GM19463 (cell line): ENCODE measurements at regions not wholly inside any gene's neighbourhood (a gene's known extent, or its start where the extent isn't known, plus 50 kb on each side); places are given as distances from the start of the nearest gene placed in this dataset.
"Not testable (repeated sequence)": the region's sequence is repeated elsewhere in the genome, so short reads cannot be mapped to it uniquely, and the experiment has no call there.

Experiments used
- ATAC-seq: cut with Tn5 transposase; IDR thresholded peaks from one replicate; pipeline ENCODE4 v1.9.1; 2021; ENCODE audit warnings: mild to moderate bottlenecking, moderate library complexity; ENCODE audit not compliant: unreplicated experiment

DNA sequence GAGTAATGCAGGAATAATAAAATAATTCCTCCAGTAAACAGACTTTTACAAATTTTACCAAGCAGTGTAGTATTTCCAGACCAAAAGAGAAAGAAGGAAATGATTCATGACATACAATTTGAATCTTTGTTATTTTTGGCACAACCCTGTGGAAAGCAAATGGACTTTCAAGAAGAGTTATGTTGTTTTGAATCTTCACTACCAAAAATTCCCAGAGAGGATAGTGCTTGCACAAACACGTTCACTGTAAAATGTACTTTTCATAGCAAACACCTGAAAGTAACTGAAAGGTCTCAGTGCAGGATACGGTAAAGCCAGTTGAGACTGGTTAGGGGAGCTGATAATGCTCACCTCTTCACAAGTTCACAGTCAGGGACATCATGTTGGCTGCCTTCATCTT lies 107.1 kb downstream of the USP22 start:
- ATAC-seq = no peak

DNA sequence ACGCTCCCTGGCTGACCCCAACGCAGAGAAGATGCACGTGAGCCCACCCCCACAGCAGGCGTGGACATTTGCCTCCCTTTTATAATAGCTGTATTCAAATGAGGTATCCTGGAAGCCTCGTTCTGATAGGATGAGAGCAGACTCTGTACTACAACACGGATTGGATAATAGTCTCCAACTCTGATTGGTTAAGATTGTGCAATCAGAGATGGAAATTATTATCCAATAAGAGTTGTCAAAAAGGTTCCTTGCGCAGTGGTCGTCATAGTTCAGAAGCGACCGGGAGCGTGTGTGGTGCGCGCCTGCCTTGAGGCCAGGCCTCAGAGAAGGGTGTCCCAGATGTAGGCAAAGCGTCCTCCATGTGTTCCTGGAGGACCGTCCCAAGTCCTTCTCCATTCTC lies 104.6 kb downstream of the USP22 start:
- no peak for ATAC-seq

DNA sequence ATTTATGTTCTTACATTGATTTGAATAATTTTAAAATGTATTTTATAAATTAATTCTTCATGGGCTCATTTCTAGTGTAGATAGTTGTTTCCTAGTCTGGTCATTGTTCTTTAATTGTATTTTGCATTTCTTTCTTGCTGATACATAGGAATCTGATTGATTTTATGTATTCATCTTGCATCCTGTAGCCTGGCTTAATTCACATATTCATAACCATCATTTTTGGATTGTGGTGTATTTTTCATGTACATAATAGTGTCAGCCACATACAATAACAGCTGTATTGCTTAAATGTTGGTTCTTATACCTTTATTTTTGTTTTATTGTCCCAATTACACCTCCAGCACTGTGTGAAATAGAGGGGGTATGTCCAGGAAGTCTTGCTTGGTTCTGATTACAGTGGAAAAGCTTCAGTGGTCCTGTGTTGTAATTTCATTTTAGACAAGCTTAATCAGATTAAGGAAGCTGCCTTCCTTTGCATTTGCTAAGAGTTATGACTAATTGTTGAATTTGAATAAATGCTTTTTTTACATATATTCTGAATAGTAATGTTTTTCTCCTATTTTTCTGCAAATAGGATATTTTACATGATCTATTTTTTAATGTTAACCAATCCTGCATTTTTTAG lies 103.7 kb downstream of the USP22 start:
- ATAC-seq = no peak

DNA sequence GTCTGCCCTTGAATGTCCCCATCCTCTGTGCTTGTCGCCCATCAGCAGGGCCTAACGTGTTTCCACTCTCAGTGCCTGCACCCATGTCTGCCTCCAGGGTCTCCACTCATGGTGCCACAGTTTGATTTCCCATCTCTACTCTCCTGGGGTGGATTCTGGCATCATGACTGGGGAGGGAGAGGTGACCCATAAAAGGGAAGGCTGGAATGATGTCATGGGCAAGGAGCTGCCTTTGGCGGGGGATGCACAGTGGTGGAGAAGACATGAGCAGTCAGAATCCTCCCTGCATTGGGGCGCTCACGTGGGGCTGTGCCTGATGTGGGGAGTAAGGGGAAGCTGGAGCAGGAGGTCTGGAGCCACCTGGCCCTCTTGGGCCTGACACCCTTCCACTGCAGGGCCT lies 100.9 kb downstream of the USP22 start:
- no peak for ATAC-seq

DNA sequence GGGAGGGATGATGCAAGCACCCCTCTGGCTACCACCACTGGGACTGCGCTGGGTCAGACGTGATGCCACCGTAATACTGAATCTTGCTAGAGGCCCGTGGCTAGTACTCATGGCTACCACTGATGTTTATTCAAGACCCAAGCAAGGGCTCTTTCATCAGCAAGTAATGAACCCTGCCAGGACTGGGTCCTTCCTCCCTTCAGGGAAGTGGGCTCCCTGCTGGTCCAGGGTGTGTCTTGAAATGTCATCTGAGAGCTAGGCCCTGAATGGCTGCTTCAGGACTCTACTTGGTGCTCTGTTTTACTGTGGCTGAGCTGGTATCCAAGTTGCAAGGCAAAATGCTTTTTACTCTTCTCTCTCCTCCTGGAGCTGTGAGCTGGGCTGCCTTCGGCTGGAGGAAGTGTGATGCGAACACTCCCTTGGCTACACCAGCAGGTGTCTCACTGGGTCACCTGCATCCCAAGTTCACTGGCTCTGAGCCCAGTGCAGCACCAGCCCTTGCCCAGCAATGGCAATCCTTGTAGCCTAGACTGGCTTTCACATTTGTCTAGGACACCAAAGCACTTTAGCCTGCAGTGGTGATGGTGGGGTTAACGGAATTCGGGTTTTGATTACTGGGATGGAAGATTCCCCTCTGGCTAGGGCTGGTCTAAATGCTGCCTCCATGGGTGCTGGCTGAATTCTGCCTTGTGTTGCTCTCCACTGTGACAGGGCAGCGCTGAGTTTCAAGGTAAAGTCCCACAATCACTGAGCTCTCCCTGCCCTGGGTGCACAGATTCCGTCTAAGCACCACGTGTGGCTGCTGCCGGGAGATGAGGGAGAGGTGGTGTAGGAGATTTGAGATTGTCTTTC lies 98.6 kb downstream of the USP22 start:
- no peak for ATAC-seq

DNA sequence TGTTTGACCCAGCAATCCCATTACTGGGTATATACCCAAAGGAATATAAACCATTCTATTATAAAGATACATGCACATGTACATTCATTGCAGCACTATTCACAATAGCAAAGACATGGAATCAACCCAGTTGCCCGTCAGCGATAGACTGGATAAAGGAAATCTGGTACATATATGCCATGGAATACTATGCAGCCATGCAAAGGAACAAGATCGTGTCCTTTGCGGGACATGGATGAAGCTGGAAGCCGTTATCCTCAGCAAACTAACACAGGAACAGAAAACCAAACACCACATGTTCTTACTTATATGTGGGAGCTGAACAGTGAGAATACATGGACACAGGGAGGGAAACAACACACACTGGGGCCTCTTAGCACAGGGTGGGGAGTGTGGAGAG lies 95.1 kb downstream of the USP22 start:
- ATAC-seq = not testable (repeated sequence)

DNA sequence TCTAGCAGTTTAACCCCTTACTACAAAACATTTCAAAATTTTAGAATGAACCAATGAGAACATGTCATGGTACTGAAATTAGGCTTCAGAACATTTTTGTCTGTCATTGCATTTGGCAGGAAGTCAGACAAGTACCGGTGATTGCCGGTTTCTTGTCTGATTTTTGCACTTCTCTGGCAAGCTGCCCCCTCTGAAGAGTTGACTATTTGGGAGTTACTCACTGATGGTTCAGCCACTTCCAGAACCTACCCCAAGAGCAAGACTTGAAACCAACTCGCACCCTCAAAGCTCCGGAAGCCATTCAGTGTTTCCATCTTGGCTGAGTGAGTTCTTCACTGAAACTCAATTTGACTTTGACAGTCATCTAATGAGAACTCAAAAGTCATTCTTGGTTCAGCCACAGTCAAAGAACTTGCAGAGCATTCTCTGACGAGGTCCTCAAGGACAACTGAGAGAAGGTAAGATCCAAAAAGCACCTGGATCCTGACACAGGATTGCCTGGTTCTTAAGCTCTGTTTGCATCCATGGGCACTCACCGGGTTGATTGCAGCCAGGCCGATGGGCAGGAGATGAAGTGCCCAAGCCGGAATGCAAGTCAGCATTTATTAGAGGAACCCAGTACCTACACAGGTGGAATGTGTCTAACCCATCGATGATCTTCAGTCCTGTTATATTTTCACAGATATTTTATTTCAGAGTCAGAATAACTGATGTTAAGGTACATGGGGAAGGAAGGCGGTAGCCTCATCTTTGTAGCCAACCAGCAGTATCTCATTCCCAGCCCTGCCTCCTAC lies 93.6 kb downstream of the USP22 start:
- no peak for ATAC-seq
